ENCODE measurements at regions not wholly inside any gene's neighbourhood (a gene's known extent, or its start where the extent isn't known, plus 50 kb on each side); places are given as distances from the start of the nearest gene placed in this dataset.
A peak's percentile ranks its signal among the peaks of the same experiment; 100 is the strongest.

GRCh38 chr11:116033931-116034553 lies 529.8 kb upstream of the CADM1 start:
- POLR2A ChIA-PET, result no interaction called here
- TF ChIP-seq, protein P1, sequence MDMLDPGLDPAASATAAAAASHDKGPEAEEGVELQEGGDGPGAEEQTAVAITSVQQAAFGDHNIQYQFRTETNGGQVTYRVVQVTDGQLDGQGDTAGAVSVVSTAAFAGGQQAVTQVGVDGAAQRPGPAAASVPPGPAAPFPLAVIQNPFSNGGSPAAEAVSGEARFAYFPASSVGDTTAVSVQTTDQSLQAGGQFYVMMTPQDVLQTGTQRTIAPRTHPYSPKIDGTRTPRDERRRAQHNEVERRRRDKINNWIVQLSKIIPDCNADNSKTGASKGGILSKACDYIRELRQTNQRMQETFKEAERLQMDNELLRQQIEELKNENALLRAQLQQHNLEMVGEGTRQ (IDR thresholded peaks at IDR 0.05; ENCODE audit: borderline replicate concordance, low read depth, low read length), result no peak
- TF ChIP-seq RCOR1 (IDR thresholded peaks at IDR 0.05; ENCODE audit: low read length) (no peak), MEF2A (IDR thresholded peaks at IDR 0.05; ENCODE audit: borderline replicate concordance, low read depth) (no peak)
- TF ChIP-seq, protein P2, sequence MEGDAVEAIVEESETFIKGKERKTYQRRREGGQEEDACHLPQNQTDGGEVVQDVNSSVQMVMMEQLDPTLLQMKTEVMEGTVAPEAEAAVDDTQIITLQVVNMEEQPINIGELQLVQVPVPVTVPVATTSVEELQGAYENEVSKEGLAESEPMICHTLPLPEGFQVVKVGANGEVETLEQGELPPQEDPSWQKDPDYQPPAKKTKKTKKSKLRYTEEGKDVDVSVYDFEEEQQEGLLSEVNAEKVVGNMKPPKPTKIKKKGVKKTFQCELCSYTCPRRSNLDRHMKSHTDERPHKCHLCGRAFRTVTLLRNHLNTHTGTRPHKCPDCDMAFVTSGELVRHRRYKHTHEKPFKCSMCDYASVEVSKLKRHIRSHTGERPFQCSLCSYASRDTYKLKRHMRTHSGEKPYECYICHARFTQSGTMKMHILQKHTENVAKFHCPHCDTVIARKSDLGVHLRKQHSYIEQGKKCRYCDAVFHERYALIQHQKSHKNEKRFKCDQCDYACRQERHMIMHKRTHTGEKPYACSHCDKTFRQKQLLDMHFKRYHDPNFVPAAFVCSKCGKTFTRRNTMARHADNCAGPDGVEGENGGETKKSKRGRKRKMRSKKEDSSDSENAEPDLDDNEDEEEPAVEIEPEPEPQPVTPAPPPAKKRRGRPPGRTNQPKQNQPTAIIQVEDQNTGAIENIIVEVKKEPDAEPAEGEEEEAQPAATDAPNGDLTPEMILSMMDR (IDR thresholded peaks at IDR 0.05), result no peak
- Histone ChIP-seq H4K20me1 (ENCODE audit: insufficient read depth) (no peaks in the 10 kb centered on the region), H3K27me3 (ENCODE audit: insufficient read depth) (no peaks in the 10 kb centered on the region), H3K36me3 (replicated peaks in 1 of 2; ENCODE audit: control insufficient read depth in 1 of 2, insufficient read depth in 2 of 2, low read length in 1 of 2) (no peaks in the 10 kb centered on the region), H2AFZ (ENCODE audit: low read depth) (no peak overlapping the region), H3K4me2 (no peak overlapping the region), H3K9me2 (no peaks in the 10 kb centered on the region), H3K27ac (ENCODE audit: low read depth in 2 of 2, low read length in 1 of 2) (no peak overlapping the region), H3K9me3 (no peaks in the 10 kb centered on the region), H3F3A (replicated peaks; ENCODE audit: insufficient read depth) (no peaks in the 10 kb centered on the region), H3K4me1 (ENCODE audit: control insufficient read depth in 1 of 2, insufficient read depth in 2 of 2, low read depth in 1 of 2, low read length in 1 of 2) (peaks cover 0 to 12% of the 10 kb centered on the region in 2 experiments; a peak in 2 of 4 replicates), H3K9ac (no peak overlapping the region), H3K79me2 (ENCODE audit: insufficient read depth) (no peaks in the 10 kb centered on the region), H3K4me3 (ENCODE audit: low read depth in 2 of 2, low read length in 1 of 2) (no peak overlapping the region)
- DNase-seq, result peak; percentile 1
- WGBS (ENCODE audit: low lambda C conversion rate), result 40% methylated on average over 8 of the region's 8 CpGs
- CTCF ChIA-PET, result no interaction called here

- POLR2A ChIA-PET, result no interaction called here
- WGBS (ENCODE audit: low lambda C conversion rate), result 35% methylated on average over 4 of the region's 4 CpGs
- Histone ChIP-seq H3F3A (replicated peaks; ENCODE audit: insufficient read depth) (no peaks in the 10 kb centered on the region), H3K4me3 (ENCODE audit: low read depth in 2 of 2, low read length in 1 of 2) (no peak overlapping the region), H3K79me2 (ENCODE audit: insufficient read depth) (no peaks in the 10 kb centered on the region), H3K27ac (ENCODE audit: low read depth in 2 of 2, low read length in 1 of 2) (no peak overlapping the region), H2AFZ (ENCODE audit: low read depth) (no peak overlapping the region), H3K36me3 (replicated peaks in 1 of 2; ENCODE audit: control insufficient read depth in 1 of 2, insufficient read depth in 2 of 2, low read length in 1 of 2) (no peaks in the 10 kb centered on the region), H3K9ac (no peak overlapping the region), H3K4me1 (ENCODE audit: control insufficient read depth in 1 of 2, insufficient read depth in 2 of 2, low read depth in 1 of 2, low read length in 1 of 2) (peaks cover 0 to 1% of the 10 kb centered on the region in 2 experiments; a peak in 1 of 4 replicates), H3K27me3 (ENCODE audit: insufficient read depth) (no peaks in the 10 kb centered on the region), H3K9me3 (no peaks in the 10 kb centered on the region), H4K20me1 (ENCODE audit: insufficient read depth) (no peaks in the 10 kb centered on the region), H3K9me2 (no peaks in the 10 kb centered on the region), H3K4me2 (no peak overlapping the region)
- CTCF ChIA-PET, result interaction anchor here (1.5 kb wide), 1 partner anchor 47 kb away, joined by 5 read pairs; no protein-coding TSS in a partner anchor
- TF ChIP-seq POLR2AphosphoS5 (IDR thresholded peaks at IDR 0.05; ENCODE audit: low read depth, low read length), result no peak
- no peak for TF ChIP-seq RAD21 (IDR thresholded peaks at IDR 0.05; ENCODE audit: low read length)
- TF ChIP-seq FOXJ3 (CRISPR knock-in tag; IDR thresholded peaks at IDR 0.05), result no peak
- no peak for TF ChIP-seq FOXM1 (IDR thresholded peaks at IDR 0.05; ENCODE audit: low read depth)
- TF ChIP-seq TCF12 (IDR thresholded peaks at IDR 0.05), result no peak
- TF ChIP-seq NFIC (IDR thresholded peaks at IDR 0.05; ENCODE audit: borderline replicate concordance), result no peak
- no peak for TF ChIP-seq RCOR1 (IDR thresholded peaks at IDR 0.05; ENCODE audit: low read length)
- TF ChIP-seq RFX5 (IDR thresholded peaks at IDR 0.05; ENCODE audit: low read length), result no peak
- TF ChIP-seq, protein P3, sequence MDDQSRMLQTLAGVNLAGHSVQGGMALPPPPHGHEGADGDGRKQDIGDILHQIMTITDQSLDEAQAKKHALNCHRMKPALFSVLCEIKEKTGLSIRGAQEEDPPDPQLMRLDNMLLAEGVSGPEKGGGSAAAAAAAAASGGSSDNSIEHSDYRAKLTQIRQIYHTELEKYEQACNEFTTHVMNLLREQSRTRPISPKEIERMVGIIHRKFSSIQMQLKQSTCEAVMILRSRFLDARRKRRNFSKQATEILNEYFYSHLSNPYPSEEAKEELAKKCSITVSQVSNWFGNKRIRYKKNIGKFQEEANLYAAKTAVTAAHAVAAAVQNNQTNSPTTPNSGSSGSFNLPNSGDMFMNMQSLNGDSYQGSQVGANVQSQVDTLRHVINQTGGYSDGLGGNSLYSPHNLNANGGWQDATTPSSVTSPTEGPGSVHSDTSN (IDR thresholded peaks at IDR 0.05), result no peak
- no peak for TF ChIP-seq MXI1 (IDR thresholded peaks at IDR 0.05; ENCODE audit: low read depth, low read length)
- TF ChIP-seq NRF1 (IDR thresholded peaks at IDR 0.05; ENCODE audit: low read depth, low read length), result no peak
- no peak for TF ChIP-seq RXRA (IDR thresholded peaks at IDR 0.05; ENCODE audit: borderline replicate concordance, low read depth)
- no peak for TF ChIP-seq GATA2 (CRISPR knock-in tag; IDR thresholded peaks at IDR 0.05)
- TF ChIP-seq SIN3A (IDR thresholded peaks at IDR 0.05; ENCODE audit: borderline replicate concordance, low read depth, low read length), result no peak
- TF ChIP-seq ZBTB33 (IDR thresholded peaks at IDR 0.05; ENCODE audit: borderline replicate concordance, low read depth), result no peak
- no peak for TF ChIP-seq YY1 (IDR thresholded peaks at IDR 0.05; ENCODE audit: low read depth)
- TF ChIP-seq TAF1 (IDR thresholded peaks at IDR 0.05; ENCODE audit: borderline replicate concordance, low read depth, low read length), result no peak
- TF ChIP-seq JUND (IDR thresholded peaks at IDR 0.05), result no peak
- TF ChIP-seq, protein P1 (IDR thresholded peaks at IDR 0.05; ENCODE audit: borderline replicate concordance, low read depth, low read length), result no peak
- DNase-seq, result no peak
Observed at GRCh38 chr11:116030697-116031331, 526.6 kb upstream of the CADM1 start.

Measured in SK-N-SH (cell line).